Gastrocnemius medialis (tissue), 4 donors: ENCODE measurements at regions not wholly inside any gene's neighbourhood (a gene's known extent, or its start where the extent isn't known, plus 50 kb on each side); places are given as distances from the start of the nearest gene placed in this dataset.

Experiments
- POLR2A ChIP-seq, 2 donors: fragments of 450-650 bp; IDR thresholded peaks; one replicate each; pipeline ENCODE4 v1.6.1; 2017; ENCODE audit warnings: antibody characterized with exemption in 2 of 2, mild to moderate bottlenecking in 2 of 2, moderate library complexity in 2 of 2
- TF ChIP-seq, protein P1 (sequence below), 5 experiments: fragments of 450-650 bp in 3 of 5; fragments of 200-600 bp in 2 of 5; sonication (generic) in 2 of 5; IDR thresholded peaks in 4 of 5; conservative IDR thresholded peaks in 1 of 5; 1 replicate in 4 of 5; 2 replicates in 1 of 5; pipeline ENCODE4 v1.5.1; 2016 to 2019; ENCODE audit warnings: antibody characterized with exemption in 5 of 5, mild to moderate bottlenecking in 3 of 5, moderate library complexity in 3 of 5

DNA sequence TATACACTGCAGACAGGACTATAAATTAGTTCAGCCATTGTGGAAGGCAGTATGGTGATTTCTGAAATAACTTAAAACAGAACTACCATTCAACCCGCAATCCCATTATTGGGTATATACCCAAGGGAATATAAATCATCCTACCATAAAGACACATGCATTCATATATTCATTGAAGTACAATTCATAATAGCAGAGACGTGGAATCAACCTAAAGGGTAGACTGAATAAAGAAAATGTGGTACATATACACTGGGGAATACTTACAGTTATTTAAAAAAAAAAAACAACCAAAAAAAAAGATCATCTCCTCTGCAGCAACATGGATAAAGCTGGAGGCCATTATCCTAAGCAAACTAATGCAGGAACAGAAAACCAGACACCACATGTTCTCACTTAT lies 473.9 kb downstream of the TRHDE start:
- no peak for TF ChIP-seq POLR2A (IDR thresholded peaks at IDR 0.05)
- TF ChIP-seq, protein P1, sequence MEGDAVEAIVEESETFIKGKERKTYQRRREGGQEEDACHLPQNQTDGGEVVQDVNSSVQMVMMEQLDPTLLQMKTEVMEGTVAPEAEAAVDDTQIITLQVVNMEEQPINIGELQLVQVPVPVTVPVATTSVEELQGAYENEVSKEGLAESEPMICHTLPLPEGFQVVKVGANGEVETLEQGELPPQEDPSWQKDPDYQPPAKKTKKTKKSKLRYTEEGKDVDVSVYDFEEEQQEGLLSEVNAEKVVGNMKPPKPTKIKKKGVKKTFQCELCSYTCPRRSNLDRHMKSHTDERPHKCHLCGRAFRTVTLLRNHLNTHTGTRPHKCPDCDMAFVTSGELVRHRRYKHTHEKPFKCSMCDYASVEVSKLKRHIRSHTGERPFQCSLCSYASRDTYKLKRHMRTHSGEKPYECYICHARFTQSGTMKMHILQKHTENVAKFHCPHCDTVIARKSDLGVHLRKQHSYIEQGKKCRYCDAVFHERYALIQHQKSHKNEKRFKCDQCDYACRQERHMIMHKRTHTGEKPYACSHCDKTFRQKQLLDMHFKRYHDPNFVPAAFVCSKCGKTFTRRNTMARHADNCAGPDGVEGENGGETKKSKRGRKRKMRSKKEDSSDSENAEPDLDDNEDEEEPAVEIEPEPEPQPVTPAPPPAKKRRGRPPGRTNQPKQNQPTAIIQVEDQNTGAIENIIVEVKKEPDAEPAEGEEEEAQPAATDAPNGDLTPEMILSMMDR (IDR thresholded peaks at IDR 0.05 in 4 of 5, conservative IDR thresholded peaks at IDR 0.05 in 1 of 5) = no peak
